HepG2 (cell line): ENCODE measurements at regions not wholly inside any gene's neighbourhood (a gene's known extent, or its start where the extent isn't known, plus 50 kb on each side); places are given as distances from the start of the nearest gene placed in this dataset.
A peak's percentile ranks its signal among the peaks of the same experiment; 100 is the strongest.

Source experiments
- ARNT2 ChIP-seq: sonication (generic); formaldehyde crosslinking; IDR thresholded peaks from 2 replicates; pipeline ENCODE4 v1.8.0; 2022; ENCODE audit warnings: mild to moderate bottlenecking, low read depth, missing genetic modification reagents, moderate library complexity
- CREB1 ChIP-seq, 2 experiments: fragments of 450-650 bp in 1 of 2; IDR thresholded peaks; 2 replicates each; pipeline ENCODE4 v1.6.1; 2016 to 2017; ENCODE audit warnings: control low read depth in 1 of 2, mild to moderate bottlenecking in 1 of 2, missing compliant biosample characterization in 1 of 2, missing genetic modification characterization in 1 of 2
- IKZF1 ChIP-seq: fragments of 450-650 bp; IDR thresholded peaks from 2 replicates; pipeline ENCODE4 v1.7.1; 2016
- JUND ChIP-seq: sonication (generic); formaldehyde crosslinking; IDR thresholded peaks from 2 replicates; pipeline ENCODE4 v1.8.0; 2022; ENCODE audit warnings: mild to moderate bottlenecking, missing genetic modification reagents
- KMT2A ChIP-seq: sonication (generic); formaldehyde crosslinking; IDR thresholded peaks from 2 replicates; pipeline ENCODE4 v1.4.0; 2020; ENCODE audit warnings: missing genetic modification reagents
- LCORL ChIP-seq, 2 experiments: fragments of 450-650 bp in 1 of 2; sonication (generic) in 1 of 2; formaldehyde crosslinking in 1 of 2; IDR thresholded peaks; 2 replicates each; pipeline versions ENCODE4 v1.5.0 to v1.6.1; 2017 to 2020; ENCODE audit warnings: antibody characterized with exemption in 1 of 2, missing genetic modification reagents in 1 of 2
- NR2F2 ChIP-seq: IDR thresholded peaks from 2 replicates; pipeline ENCODE4 v1.6.1; 2012; ENCODE audit warnings: low read depth, inconsistent platforms, borderline replicate concordance
- SALL1 ChIP-seq: sonication (generic); formaldehyde crosslinking; IDR thresholded peaks from 2 replicates; pipeline ENCODE4 v1.8.0; 2022; ENCODE audit warnings: mild to moderate bottlenecking, missing genetic modification reagents
- SMAD3 ChIP-seq: sonication (generic); formaldehyde crosslinking; IDR thresholded peaks from 2 replicates; pipeline ENCODE4 v1.4.0; 2020; ENCODE audit warnings: missing genetic modification reagents
- ZBTB21 ChIP-seq: sonication (generic); formaldehyde crosslinking; IDR thresholded peaks from 2 replicates; pipeline ENCODE4 v1.4.0; 2020; ENCODE audit warnings: missing genetic modification reagents
- ZFY ChIP-seq: sonication (generic); formaldehyde crosslinking; IDR thresholded peaks from 2 replicates; pipeline ENCODE4 v1.4.0; 2020; ENCODE audit warnings: missing genetic modification reagents
- ZNF143 ChIP-seq: sonication (generic); formaldehyde crosslinking; IDR thresholded peaks from 2 replicates; pipeline ENCODE4 v1.4.0; 2020; ENCODE audit warnings: missing genetic modification reagents
- ZNF570 ChIP-seq: sonication (generic); formaldehyde crosslinking; IDR thresholded peaks from 2 replicates; pipeline ENCODE4 v1.4.0; 2020; ENCODE audit warnings: mild to moderate bottlenecking, missing genetic modification reagents, borderline replicate concordance
- ZNF780A ChIP-seq: sonication (generic); formaldehyde crosslinking; IDR thresholded peaks from 2 replicates; pipeline ENCODE4 v1.8.0; 2022; ENCODE audit warnings: mild to moderate bottlenecking, missing genetic modification reagents, moderate library complexity
- TF ChIP-seq, protein P1 (sequence below): IDR thresholded peaks from 2 replicates; pipeline ENCODE4 v1.6.1; 2016; ENCODE audit warnings: missing compliant biosample characterization, missing genetic modification reagents, borderline replicate concordance
- TF ChIP-seq, protein P2 (sequence below): sonication (generic); formaldehyde crosslinking; IDR thresholded peaks from 2 replicates; pipeline ENCODE4 v1.5.1; 2020; ENCODE audit warnings: mild to moderate bottlenecking, missing genetic modification reagents, borderline replicate concordance
- TF ChIP-seq, protein P3 (sequence below): sonication (generic); formaldehyde crosslinking; IDR thresholded peaks from 2 replicates; pipeline ENCODE4 v1.8.0; 2022; ENCODE audit warnings: mild to moderate bottlenecking, missing genetic modification reagents, borderline replicate concordance
- TF ChIP-seq, protein P4 (sequence below), 2 experiments: sonication (generic) in 1 of 2; formaldehyde crosslinking in 1 of 2; IDR thresholded peaks; 2 replicates each; pipeline versions ENCODE4 v1.4.0 to v1.6.1; 2018 to 2020; ENCODE audit warnings: missing genetic modification reagents in 2 of 2, borderline replicate concordance in 1 of 2, low read depth in 1 of 2, mild to moderate bottlenecking in 1 of 2, missing biosample characterization in 1 of 2
- TF ChIP-seq, protein P5 (sequence below): sonication (generic); formaldehyde crosslinking; IDR thresholded peaks from 2 replicates; pipeline ENCODE4 v1.5.1; 2020; ENCODE audit warnings: missing genetic modification reagents, mild to moderate bottlenecking, borderline replicate concordance
- TF ChIP-seq, protein P6 (sequence below): IDR thresholded peaks from 2 replicates; pipeline ENCODE4 v1.6.1; 2016; ENCODE audit warnings: mild to moderate bottlenecking
- TF ChIP-seq, protein P7 (sequence below): IDR thresholded peaks from 2 replicates; pipeline ENCODE4 v1.6.1; 2016

DNA sequence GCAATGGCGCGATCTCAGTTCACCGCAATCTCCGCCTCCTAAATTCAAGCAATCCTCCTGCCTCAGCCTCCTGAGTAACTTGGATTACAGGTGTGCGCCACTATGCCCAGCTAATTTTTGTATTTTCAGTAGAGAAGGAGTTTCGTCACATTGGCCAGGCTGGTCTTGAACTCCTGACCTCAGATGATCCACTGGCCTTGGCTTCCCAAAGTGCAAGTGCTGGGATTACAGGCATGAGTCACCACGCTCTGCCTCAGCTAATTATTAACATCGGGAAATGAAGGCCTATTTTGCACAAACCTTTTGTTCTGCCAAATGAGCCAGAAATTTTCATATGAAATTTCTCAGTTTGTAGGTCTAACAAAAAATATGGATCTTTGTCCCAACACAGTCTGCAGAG is 106.7 kb upstream of the ODAD2 start (continued):
- TF ChIP-seq, protein P1, sequence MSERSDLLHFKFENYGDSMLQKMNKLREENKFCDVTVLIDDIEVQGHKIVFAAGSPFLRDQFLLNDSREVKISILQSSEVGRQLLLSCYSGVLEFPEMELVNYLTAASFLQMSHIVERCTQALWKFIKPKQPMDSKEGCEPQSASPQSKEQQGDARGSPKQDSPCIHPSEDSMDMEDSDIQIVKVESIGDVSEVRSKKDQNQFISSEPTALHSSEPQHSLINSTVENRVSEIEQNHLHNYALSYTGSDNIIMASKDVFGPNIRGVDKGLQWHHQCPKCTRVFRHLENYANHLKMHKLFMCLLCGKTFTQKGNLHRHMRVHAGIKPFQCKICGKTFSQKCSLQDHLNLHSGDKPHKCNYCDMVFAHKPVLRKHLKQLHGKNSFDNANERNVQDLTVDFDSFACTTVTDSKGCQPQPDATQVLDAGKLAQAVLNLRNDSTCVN = no peak
- no peak for TF ChIP-seq IKZF1
- TF ChIP-seq, protein P2, sequence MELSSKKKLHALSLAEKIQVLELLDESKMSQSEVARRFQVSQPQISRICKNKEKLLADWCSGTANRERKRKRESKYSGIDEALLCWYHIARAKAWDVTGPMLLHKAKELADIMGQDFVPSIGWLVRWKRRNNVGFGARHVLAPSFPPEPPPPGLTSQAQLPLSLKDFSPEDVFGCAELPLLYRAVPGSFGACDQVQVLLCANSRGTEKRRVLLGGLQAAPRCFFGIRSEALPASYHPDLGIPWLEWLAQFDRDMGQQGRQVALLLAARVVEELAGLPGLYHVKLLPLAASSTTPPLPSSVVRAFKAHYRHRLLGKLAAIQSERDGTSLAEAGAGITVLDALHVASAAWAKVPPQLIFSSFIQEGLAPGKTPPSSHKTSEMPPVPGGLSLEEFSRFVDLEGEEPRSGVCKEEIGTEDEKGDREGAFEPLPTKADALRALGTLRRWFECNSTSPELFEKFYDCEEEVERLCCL (CRISPR knock-in tag) = no peak
- no peak for TF ChIP-seq NR2F2
- TF ChIP-seq, protein P3, sequence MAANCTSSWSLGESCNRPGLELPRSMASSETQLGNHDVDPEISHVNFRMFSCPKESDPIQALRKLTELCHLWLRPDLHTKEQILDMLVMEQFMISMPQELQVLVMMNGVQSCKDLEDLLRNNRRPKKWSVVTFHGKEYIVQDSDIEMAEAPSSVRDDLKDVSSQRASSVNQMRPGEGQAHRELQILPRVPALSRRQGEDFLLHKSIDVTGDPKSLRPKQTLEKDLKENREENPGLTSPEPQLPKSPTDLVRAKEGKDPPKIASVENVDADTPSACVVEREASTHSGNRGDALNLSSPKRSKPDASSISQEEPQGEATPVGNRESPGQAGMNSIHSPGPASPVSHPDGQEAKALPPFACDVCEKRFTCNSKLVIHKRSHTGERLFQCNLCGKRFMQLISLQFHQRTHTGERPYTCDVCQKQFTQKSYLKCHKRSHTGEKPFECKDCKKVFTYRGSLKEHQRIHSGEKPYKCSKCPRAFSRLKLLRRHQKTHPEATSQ (CRISPR knock-in tag) = peak; percentile 27; the same call in 1 of the 2 replicates
- TF ChIP-seq SALL1 (CRISPR knock-in tag) = 0 out of 2 replicates have a peak, but pooled peaks have one; percentile 22
- TF ChIP-seq CREB1 (IDR thresholded peaks at IDR 0.05) = no peak
- TF ChIP-seq CREB1 (CRISPR knock-in tag; IDR thresholded peaks at IDR 0.05) = no peak
- TF ChIP-seq ZBTB21 = no peak
- TF ChIP-seq, protein P4, sequence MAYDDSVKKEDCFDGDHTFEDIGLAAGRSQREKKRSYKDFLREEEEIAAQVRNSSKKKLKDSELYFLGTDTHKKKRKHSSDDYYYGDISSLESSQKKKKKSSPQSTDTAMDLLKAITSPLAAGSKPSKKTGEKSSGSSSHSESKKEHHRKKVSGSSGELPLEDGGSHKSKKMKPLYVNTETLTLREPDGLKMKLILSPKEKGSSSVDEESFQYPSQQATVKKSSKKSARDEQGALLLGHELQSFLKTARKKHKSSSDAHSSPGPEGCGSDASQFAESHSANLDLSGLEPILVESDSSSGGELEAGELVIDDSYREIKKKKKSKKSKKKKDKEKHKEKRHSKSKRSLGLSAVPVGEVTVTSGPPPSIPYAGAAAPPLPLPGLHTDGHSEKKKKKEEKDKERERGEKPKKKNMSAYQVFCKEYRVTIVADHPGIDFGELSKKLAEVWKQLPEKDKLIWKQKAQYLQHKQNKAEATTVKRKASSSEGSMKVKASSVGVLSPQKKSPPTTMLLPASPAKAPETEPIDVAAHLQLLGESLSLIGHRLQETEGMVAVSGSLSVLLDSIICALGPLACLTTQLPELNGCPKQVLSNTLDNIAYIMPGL (CRISPR knock-in tag; IDR thresholded peaks at IDR 0.05; ENCODE audit: borderline replicate concordance in 1 of 2, low read depth in 1 of 2) = no peak
- no peak for TF ChIP-seq ZNF570 (CRISPR knock-in tag)
- no peak for TF ChIP-seq ARNT2 (CRISPR knock-in tag)
- no peak for TF ChIP-seq ZFY
- no peak for TF ChIP-seq ZNF143 (CRISPR knock-in tag)
- no peak for TF ChIP-seq LCORL (IDR thresholded peaks at IDR 0.05)
- no peak for TF ChIP-seq LCORL (CRISPR knock-in tag; IDR thresholded peaks at IDR 0.05)
- no peak for TF ChIP-seq KMT2A (CRISPR knock-in tag)
- TF ChIP-seq, protein P5, sequence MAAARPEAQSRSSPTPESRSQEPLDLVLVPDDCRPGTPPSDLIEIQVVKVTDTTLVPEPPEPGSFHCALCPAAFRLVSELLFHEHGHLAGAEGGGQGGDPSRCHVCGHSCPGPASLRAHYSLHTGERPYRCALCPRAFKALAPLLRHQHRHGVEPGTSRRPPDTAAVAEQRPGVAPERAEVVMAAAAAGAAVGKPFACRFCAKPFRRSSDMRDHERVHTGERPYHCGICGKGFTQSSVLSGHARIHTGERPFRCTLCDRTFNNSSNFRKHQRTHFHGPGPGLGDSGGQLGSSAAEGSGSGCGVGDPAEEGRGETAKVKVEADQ (CRISPR knock-in tag) = no peak
- TF ChIP-seq, protein P6, sequence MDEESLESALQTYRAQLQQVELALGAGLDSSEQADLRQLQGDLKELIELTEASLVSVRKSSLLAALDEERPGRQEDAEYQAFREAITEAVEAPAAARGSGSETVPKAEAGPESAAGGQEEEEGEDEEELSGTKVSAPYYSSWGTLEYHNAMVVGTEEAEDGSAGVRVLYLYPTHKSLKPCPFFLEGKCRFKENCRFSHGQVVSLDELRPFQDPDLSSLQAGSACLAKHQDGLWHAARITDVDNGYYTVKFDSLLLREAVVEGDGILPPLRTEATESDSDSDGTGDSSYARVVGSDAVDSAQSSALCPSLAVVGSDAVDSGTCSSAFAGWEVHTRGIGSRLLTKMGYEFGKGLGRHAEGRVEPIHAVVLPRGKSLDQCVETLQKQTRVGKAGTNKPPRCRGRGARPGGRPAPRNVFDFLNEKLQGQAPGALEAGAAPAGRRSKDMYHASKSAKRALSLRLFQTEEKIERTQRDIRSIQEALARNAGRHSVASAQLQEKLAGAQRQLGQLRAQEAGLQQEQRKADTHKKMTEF = no peak
- TF ChIP-seq JUND = peak; percentile 72
- TF ChIP-seq, protein P7, sequence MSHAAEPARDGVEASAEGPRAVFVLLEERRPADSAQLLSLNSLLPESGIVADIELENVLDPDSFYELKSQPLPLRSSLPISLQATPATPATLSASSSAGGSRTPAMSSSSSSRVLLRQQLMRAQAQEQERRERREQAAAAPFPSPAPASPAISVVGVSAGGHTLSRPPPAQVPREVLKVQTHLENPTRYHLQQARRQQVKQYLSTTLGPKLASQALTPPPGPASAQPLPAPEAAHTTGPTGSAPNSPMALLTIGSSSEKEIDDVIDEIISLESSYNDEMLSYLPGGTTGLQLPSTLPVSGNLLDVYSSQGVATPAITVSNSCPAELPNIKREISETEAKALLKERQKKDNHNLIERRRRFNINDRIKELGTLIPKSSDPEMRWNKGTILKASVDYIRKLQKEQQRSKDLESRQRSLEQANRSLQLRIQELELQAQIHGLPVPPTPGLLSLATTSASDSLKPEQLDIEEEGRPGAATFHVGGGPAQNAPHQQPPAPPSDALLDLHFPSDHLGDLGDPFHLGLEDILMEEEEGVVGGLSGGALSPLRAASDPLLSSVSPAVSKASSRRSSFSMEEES = no peak
- no peak for TF ChIP-seq SMAD3
- TF ChIP-seq ZNF780A (CRISPR knock-in tag) = no peak
